GM12878 (cell line): ENCODE measurements at regions not wholly inside any gene's neighbourhood (a gene's known extent, or its start where the extent isn't known, plus 50 kb on each side); places are given as distances from the start of the nearest gene placed in this dataset.

Source experiments
- ATAC-seq: fragments of 200-7000 bp; cut with Tn5 transposase; 3 replicates; pipeline ENCODE4 v1.9.1; 2020; ENCODE audit warnings: mild to moderate bottlenecking, moderate library complexity
- BruUV-seq: library from RNA; stranded (reverse); fragments of 400-500 nt; replicated peaks from 2 replicates; lab custom pipeline; 2021; lab: Mats Ljungman, UMichigan
- CTCF ChIA-PET: fragments of 300-600 bp; sonication (Branson Sonifier 250); formaldehyde crosslinking; extraction: SDS; loops from one replicate; lab custom pipeline; 2021; ENCODE audit warnings: inconsistent platforms; lab: Yijun Ruan, JAX
- POLR2A ChIA-PET: fragments of 350-600 bp; formaldehyde crosslinking; extraction: SDS; loops from one replicate; lab custom pipeline; 2021; ENCODE audit warnings: inconsistent platforms; lab: Charles Lee
- RAD21 ChIA-PET: fragments of 300-600 bp; sonication (Branson Sonifier 250); formaldehyde crosslinking; loops from one replicate; lab custom pipeline; 2023; ENCODE audit warnings: antibody characterized with exemption; ENCODE audit not compliant: unreplicated experiment; lab: Charles Lee
- SMC1A ChIA-PET: fragments of 300-600 bp; sonication (Branson Sonifier 250); formaldehyde crosslinking; loops from one replicate; lab custom pipeline; 2023; ENCODE audit not compliant: unreplicated experiment, uncharacterized antibody; lab: Charles Lee
- DNase-seq: peaks from one replicate; pipeline ENCODE4 v3.0.0-alpha.2; 2011; ENCODE audit warnings: low read depth, low spot score
- FAIRE-seq: peaks from 3 replicates; lab custom pipeline; 2011; peaks lifted over from hg19 to GRCh38; lab: Jason Lieb, UNC
- H2AFZ ChIP-seq: 2 replicates; pipeline ENCODE4 v1.6.0; 2011; ENCODE audit warnings: low read depth, low read length, control low read depth; ENCODE audit not compliant: control insufficient read depth
- H3K27ac ChIP-seq: 2 replicates; pipeline ENCODE4 v1.5.1; 2011; ENCODE audit warnings: control low read depth; ENCODE audit not compliant: control insufficient read depth, insufficient read depth
- H3K27me3 ChIP-seq, 2 experiments: replicated peaks in 1 of 2; 2 replicates each; pipeline versions ENCODE4 v1.6.0 to v1.6.1; 2011; ENCODE audit warnings: low read length in 1 of 2; ENCODE audit not compliant: control insufficient read depth in 2 of 2, insufficient read depth in 2 of 2
- H3K36me3 ChIP-seq, 2 experiments: 2 replicates each; pipeline ENCODE4 v1.5.1; 2011; ENCODE audit warnings: low read length in 1 of 2; ENCODE audit not compliant: control insufficient read depth in 2 of 2, insufficient read depth in 2 of 2
- H3K4me1 ChIP-seq: 2 replicates; pipeline ENCODE4 v1.6.1; 2011; ENCODE audit warnings: mild to moderate bottlenecking, low read length, moderate library complexity, mixed read lengths; ENCODE audit not compliant: control insufficient read depth, insufficient read depth
- H3K4me2 ChIP-seq: 2 replicates; pipeline ENCODE4 v1.6.0; 2011; ENCODE audit warnings: control low read depth; ENCODE audit not compliant: control insufficient read depth, insufficient read depth
- H3K4me3 ChIP-seq: fragments of 200-600 bp; sonication (generic); 2 replicates; pipeline ENCODE4 v1.5.1; 2016
- H3K79me2 ChIP-seq: 2 replicates; pipeline ENCODE4 v1.6.0; 2011; ENCODE audit warnings: low read length; ENCODE audit not compliant: control insufficient read depth, insufficient read depth
- H3K9ac ChIP-seq: 2 replicates; pipeline ENCODE4 v1.8.0; 2011; ENCODE audit warnings: low read length, control low read depth, mixed read lengths; ENCODE audit not compliant: control insufficient read depth, insufficient read depth
- H3K9me3 ChIP-seq: replicated peaks from 3 replicates; pipeline ENCODE4 v1.5.1; 2011; ENCODE audit warnings: mild to moderate bottlenecking, low read length; ENCODE audit not compliant: control insufficient read depth, insufficient read depth
- H4K20me1 ChIP-seq: 2 replicates; pipeline ENCODE4 v1.6.0; 2011; ENCODE audit not compliant: control insufficient read depth, insufficient read depth
- EP300 ChIP-seq, 2 experiments: fragments of 150-350 bp in 1 of 2; IDR thresholded peaks; 2 replicates each; pipeline ENCODE4 v1.6.1; 2011 to 2012; ENCODE audit warnings: low read depth in 2 of 2, low read length in 2 of 2, borderline replicate concordance in 1 of 2, improper control_type of control experiment in 1 of 2, inconsistent platforms in 1 of 2; ENCODE audit not compliant: control insufficient read depth in 1 of 2
- IKZF2 ChIP-seq, 2 experiments: fragments of 450-650 bp; IDR thresholded peaks; 2 replicates each; pipeline ENCODE4 v1.6.1; 2017; ENCODE audit warnings: mild to moderate bottlenecking in 2 of 2, moderate library complexity in 2 of 2
- JUNB ChIP-seq: IDR thresholded peaks from 2 replicates; pipeline ENCODE4 v1.6.1; 2016; ENCODE audit warnings: antibody characterized with exemption, mild to moderate bottlenecking
- KAT2A ChIP-seq: conservative IDR thresholded peaks from 2 replicates; pipeline ENCODE4 v1.6.1; 2011; ENCODE audit warnings: low read depth, low read length; ENCODE audit not compliant: control insufficient read depth
- NFIC ChIP-seq: IDR thresholded peaks from 2 replicates; pipeline ENCODE4 v1.6.1; 2012; ENCODE audit warnings: low read depth, mild to moderate bottlenecking, inconsistent platforms, low read length, moderate library complexity
- NR2F1 ChIP-seq: fragments of 450-650 bp; conservative IDR thresholded peaks from 2 replicates; pipeline ENCODE4 v1.6.1; 2017; ENCODE audit warnings: mild to moderate bottlenecking
- PAX5 ChIP-seq: IDR thresholded peaks from 2 replicates; pipeline ENCODE4 v1.6.1; 2011; ENCODE audit warnings: low read depth, low read length, borderline replicate concordance
- PAX8 ChIP-seq: fragments of 450-650 bp; IDR thresholded peaks from 2 replicates; pipeline ENCODE4 v1.6.1; 2017; ENCODE audit warnings: mild to moderate bottlenecking, moderate library complexity
- RFX5 ChIP-seq: IDR thresholded peaks from 2 replicates; pipeline ENCODE4 v1.6.1; 2011; ENCODE audit warnings: low read depth, low read length, improper control_type of control experiment
- ZNF274 ChIP-seq: IDR thresholded peaks from one replicate; pipeline ENCODE4 v1.8.0; 2011; ENCODE audit not compliant: insufficient read length, insufficient read depth
- ZSCAN29 ChIP-seq: fragments of 450-650 bp; IDR thresholded peaks from 2 replicates; pipeline ENCODE4 v1.6.1; 2017; ENCODE audit warnings: mild to moderate bottlenecking, moderate library complexity
- WGBS: methylation state at CpG from one replicate; pipeline ENCODE4 v1.1.6; 2016; ENCODE audit warnings: low lambda C conversion rate; ENCODE audit not compliant: insufficient replicate concordance, insufficient coverage; ENCODE audit errors: missing lambda C conversion rate; 5-methylcytosine and 5-hydroxymethylcytosine counted together
- in situ Hi-C: fragments of 300-500 bp; cut with MboI; formaldehyde crosslinking; loops from 9 replicates; pipeline ENCODE4 v1.14.3; 2018; ENCODE audit warnings: mixed read lengths
- intact Hi-C: fragments of 100-400 bp; cut with micrococcal nuclease; formaldehyde crosslinking; loops from one replicate; pipeline ENCODE4 v1.14.2; 2022; ENCODE audit not compliant: unreplicated experiment
- TF ChIP-seq, protein P1 (sequence below): IDR thresholded peaks from 2 replicates; pipeline ENCODE4 v1.6.1; 2012; ENCODE audit warnings: low read depth, low read length, improper control_type of control experiment
- TF ChIP-seq, protein P2 (sequence below): IDR thresholded peaks from 2 replicates; pipeline ENCODE4 v1.6.1; 2011; ENCODE audit warnings: low read depth, mild to moderate bottlenecking, low read length, moderate library complexity, borderline replicate concordance; ENCODE audit errors: extremely low read depth
- TF ChIP-seq, protein P3 (sequence below): fragments of 450-650 bp; IDR thresholded peaks from 2 replicates; pipeline ENCODE4 v1.6.1; 2016; ENCODE audit warnings: mild to moderate bottlenecking
- TF ChIP-seq, protein P4 (sequence below): IDR thresholded peaks from 2 replicates; pipeline ENCODE4 v1.6.1; 2011; ENCODE audit warnings: mild to moderate bottlenecking, low read depth, low read length, moderate library complexity; ENCODE audit not compliant: insufficient replicate concordance
- TF ChIP-seq, protein P5 (sequence below): fragments of 150-350 bp; IDR thresholded peaks from 2 replicates; pipeline ENCODE4 v1.6.1; 2016; ENCODE audit warnings: low read depth, low read length

DNA sequence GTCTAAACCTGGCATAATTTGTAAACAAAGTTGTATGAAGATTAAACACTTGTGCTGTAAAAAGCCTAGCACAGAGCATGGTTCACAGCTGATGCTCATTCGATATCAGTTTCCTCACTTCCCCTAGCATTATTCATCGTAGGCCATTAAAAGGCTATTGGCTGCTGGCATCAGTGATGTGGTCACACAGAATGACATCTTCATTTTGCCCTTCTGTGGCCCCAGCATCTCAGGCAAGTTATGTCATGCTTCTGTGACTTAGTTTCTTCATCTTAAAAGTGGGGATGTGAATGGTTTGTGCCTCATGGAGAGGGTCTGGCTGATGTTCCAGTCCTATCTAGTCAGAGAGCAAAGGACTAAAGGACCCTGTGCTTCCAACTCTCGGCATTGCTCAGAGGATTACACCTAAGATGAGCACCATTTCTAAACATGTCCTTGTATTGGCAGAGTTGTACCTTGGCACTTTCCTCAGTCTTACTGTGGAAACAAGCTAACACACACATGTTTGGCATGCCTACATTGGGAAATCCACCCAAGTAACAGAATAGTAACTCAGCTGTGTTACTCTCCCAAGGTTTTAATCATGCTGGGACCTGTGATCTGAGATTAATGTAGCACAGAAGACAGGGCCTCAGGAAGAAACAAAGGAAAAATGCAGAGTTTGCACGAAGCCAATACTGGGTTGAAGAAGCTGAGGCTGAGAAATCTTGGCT, 83.5 kb upstream of the OR9Q1 start:
- ChIA-PET CTCF (no interaction called here), POLR2A (no interaction called here), SMC1A (no interaction called here), RAD21 (no interaction called here)
- DNase-seq (no peak), ATAC-seq (no peak), FAIRE-seq (no peak)
- in situ Hi-C loops (no loop called here), intact Hi-C loops (no loop called here)
- H4K20me1 ChIP-seq = no peaks in the 10 kb centered on the region
- TF ChIP-seq, protein P1, sequence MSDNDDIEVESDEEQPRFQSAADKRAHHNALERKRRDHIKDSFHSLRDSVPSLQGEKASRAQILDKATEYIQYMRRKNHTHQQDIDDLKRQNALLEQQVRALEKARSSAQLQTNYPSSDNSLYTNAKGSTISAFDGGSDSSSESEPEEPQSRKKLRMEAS = no peak
- TF ChIP-seq NFIC (no peak), NR2F1 (no peak), ZNF274 (no peak), EP300 (IDR thresholded peaks at IDR 0.05; ENCODE audit: borderline replicate concordance in 1 of 2, control insufficient read depth in 1 of 2, low read depth in 2 of 2, low read length in 2 of 2) (no peak), KAT2A (no peak), PAX5 (no peak), ZSCAN29 (no peak), JUNB (no peak), PAX8 (no peak), RFX5 (no peak), IKZF2 (IDR thresholded peaks at IDR 0.05) (no peak)
- TF ChIP-seq, protein P2, sequence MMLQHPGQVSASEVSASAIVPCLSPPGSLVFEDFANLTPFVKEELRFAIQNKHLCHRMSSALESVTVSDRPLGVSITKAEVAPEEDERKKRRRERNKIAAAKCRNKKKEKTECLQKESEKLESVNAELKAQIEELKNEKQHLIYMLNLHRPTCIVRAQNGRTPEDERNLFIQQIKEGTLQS = no peak
- TF ChIP-seq, protein P3, sequence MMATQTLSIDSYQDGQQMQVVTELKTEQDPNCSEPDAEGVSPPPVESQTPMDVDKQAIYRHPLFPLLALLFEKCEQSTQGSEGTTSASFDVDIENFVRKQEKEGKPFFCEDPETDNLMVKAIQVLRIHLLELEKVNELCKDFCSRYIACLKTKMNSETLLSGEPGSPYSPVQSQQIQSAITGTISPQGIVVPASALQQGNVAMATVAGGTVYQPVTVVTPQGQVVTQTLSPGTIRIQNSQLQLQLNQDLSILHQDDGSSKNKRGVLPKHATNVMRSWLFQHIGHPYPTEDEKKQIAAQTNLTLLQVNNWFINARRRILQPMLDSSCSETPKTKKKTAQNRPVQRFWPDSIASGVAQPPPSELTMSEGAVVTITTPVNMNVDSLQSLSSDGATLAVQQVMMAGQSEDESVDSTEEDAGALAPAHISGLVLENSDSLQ = no peak
- TF ChIP-seq, protein P4, sequence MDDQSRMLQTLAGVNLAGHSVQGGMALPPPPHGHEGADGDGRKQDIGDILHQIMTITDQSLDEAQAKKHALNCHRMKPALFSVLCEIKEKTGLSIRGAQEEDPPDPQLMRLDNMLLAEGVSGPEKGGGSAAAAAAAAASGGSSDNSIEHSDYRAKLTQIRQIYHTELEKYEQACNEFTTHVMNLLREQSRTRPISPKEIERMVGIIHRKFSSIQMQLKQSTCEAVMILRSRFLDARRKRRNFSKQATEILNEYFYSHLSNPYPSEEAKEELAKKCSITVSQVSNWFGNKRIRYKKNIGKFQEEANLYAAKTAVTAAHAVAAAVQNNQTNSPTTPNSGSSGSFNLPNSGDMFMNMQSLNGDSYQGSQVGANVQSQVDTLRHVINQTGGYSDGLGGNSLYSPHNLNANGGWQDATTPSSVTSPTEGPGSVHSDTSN = no peak
- TF ChIP-seq, protein P5, sequence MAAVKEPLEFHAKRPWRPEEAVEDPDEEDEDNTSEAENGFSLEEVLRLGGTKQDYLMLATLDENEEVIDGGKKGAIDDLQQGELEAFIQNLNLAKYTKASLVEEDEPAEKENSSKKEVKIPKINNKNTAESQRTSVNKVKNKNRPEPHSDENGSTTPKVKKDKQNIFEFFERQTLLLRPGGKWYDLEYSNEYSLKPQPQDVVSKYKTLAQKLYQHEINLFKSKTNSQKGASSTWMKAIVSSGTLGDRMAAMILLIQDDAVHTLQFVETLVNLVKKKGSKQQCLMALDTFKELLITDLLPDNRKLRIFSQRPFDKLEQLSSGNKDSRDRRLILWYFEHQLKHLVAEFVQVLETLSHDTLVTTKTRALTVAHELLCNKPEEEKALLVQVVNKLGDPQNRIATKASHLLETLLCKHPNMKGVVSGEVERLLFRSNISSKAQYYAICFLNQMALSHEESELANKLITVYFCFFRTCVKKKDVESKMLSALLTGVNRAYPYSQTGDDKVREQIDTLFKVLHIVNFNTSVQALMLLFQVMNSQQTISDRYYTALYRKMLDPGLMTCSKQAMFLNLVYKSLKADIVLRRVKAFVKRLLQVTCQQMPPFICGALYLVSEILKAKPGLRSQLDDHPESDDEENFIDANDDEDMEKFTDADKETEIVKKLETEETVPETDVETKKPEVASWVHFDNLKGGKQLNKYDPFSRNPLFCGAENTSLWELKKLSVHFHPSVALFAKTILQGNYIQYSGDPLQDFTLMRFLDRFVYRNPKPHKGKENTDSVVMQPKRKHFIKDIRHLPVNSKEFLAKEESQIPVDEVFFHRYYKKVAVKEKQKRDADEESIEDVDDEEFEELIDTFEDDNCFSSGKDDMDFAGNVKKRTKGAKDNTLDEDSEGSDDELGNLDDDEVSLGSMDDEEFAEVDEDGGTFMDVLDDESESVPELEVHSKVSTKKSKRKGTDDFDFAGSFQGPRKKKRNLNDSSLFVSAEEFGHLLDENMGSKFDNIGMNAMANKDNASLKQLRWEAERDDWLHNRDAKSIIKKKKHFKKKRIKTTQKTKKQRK = no peak
- H2AFZ ChIP-seq = no peak overlapping the region
- H3K9me3 ChIP-seq = no peaks in the 10 kb centered on the region
- no peaks in the 10 kb centered on the region for H3K36me3 ChIP-seq
- H3K9ac ChIP-seq = no peak overlapping the region
- H3K79me2 ChIP-seq = no peaks in the 10 kb centered on the region
- H3K4me3 ChIP-seq = no peak overlapping the region
- 19% methylated on average over 4 of the region's 4 CpGs for WGBS
- peaks cover 0 to 2% of the 10 kb centered on the region in 2 experiments; a peak in 1 of 4 replicates for H3K27me3 ChIP-seq
- no peak overlapping the region for H3K4me2 ChIP-seq
- no TSS peak for BruUV-seq
- H3K4me1 ChIP-seq = no peaks in the 10 kb centered on the region
- H3K27ac ChIP-seq = no peak overlapping the region
